Tibial nerve (tissue), 4 donors: ENCODE measurements at regions not wholly inside any gene's neighbourhood (a gene's known extent, or its start where the extent isn't known, plus 50 kb on each side); places are given as distances from the start of the nearest gene placed in this dataset.

Experiments
- EP300 ChIP-seq, 2 donors: sonication (generic); formaldehyde crosslinking; IDR thresholded peaks; one replicate each; pipeline ENCODE4 v1.6.1; 2017; ENCODE audit warnings: antibody characterized with exemption in 2 of 2, mild to moderate bottlenecking in 1 of 2
- POLR2A ChIP-seq, 2 donors: fragments of 450-650 bp; IDR thresholded peaks; one replicate each; pipeline ENCODE4 v1.6.1; 2017; ENCODE audit warnings: antibody characterized with exemption in 2 of 2, mild to moderate bottlenecking in 2 of 2, moderate library complexity in 2 of 2
- TF ChIP-seq, protein P1 (sequence below), 5 experiments: fragments of 200-600 bp in 3 of 5; fragments of 450-650 bp in 2 of 5; sonication (generic) in 3 of 5; IDR thresholded peaks; one replicate each; pipeline ENCODE4 v1.5.1; 2016 to 2019; ENCODE audit warnings: antibody characterized with exemption in 5 of 5, mild to moderate bottlenecking in 3 of 5, moderate library complexity in 2 of 5

- TF ChIP-seq, protein P1, sequence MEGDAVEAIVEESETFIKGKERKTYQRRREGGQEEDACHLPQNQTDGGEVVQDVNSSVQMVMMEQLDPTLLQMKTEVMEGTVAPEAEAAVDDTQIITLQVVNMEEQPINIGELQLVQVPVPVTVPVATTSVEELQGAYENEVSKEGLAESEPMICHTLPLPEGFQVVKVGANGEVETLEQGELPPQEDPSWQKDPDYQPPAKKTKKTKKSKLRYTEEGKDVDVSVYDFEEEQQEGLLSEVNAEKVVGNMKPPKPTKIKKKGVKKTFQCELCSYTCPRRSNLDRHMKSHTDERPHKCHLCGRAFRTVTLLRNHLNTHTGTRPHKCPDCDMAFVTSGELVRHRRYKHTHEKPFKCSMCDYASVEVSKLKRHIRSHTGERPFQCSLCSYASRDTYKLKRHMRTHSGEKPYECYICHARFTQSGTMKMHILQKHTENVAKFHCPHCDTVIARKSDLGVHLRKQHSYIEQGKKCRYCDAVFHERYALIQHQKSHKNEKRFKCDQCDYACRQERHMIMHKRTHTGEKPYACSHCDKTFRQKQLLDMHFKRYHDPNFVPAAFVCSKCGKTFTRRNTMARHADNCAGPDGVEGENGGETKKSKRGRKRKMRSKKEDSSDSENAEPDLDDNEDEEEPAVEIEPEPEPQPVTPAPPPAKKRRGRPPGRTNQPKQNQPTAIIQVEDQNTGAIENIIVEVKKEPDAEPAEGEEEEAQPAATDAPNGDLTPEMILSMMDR (IDR thresholded peaks at IDR 0.05): no peak
- TF ChIP-seq POLR2A (IDR thresholded peaks at IDR 0.05) (no peak), EP300 (IDR thresholded peaks at IDR 0.05) (no peak)
Measured at GRCh38 chr22:26902401-26903029, 245.1 kb downstream of the MIAT start.
